ENCODE measurements at regions not wholly inside any gene's neighbourhood (a gene's known extent, or its start where the extent isn't known, plus 50 kb on each side); places are given as distances from the start of the nearest gene placed in this dataset.
"Not testable (repeated sequence)": the region's sequence is repeated elsewhere in the genome, so short reads cannot be mapped to it uniquely, and the experiment has no call there.

DNA sequence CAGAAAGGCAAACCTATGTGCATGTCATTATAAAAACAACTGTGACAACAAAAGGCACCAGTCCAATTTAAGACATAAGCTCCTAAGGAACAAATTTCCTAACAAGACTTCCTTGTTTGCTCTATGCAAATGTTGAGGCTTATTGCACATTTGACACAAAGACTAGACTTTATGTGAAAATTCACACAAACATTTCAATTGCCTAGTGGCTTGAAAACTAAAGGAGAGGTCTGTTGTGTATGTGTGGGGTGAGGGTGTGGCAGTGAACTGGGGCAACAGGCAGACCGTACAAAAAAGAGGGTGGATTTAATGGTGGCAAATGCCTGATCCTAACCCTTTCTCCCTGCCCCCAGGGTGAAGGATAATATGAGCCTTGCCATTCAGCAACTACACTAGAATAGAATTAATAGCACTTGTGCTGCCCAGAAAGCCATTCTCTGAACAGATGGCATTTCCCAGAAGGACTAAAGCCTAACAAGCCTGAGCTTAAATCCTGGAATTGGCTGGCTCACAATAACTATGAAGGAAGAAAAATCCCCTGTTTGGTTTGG is 73.9 kb downstream of the GLUL start:
- DNase-seq (peak in 1 of 3 donors; percentile 34), ATAC-seq (peak; percentile 63)
- H3K36me3 ChIP-seq (ENCODE audit: low read depth): peaks cover 3% of the 10 kb centered on the region
- intact Hi-C loops (cut with DNase I, micrococcal nuclease): no loop called here
- H3K9me3 ChIP-seq: no peaks in the 10 kb centered on the region
- no peak overlapping the region for H3K4me3 ChIP-seq
- H3K4me1 ChIP-seq (ENCODE audit: low read depth): peaks cover 26% of the 10 kb centered on the region
- TF ChIP-seq, protein P1, sequence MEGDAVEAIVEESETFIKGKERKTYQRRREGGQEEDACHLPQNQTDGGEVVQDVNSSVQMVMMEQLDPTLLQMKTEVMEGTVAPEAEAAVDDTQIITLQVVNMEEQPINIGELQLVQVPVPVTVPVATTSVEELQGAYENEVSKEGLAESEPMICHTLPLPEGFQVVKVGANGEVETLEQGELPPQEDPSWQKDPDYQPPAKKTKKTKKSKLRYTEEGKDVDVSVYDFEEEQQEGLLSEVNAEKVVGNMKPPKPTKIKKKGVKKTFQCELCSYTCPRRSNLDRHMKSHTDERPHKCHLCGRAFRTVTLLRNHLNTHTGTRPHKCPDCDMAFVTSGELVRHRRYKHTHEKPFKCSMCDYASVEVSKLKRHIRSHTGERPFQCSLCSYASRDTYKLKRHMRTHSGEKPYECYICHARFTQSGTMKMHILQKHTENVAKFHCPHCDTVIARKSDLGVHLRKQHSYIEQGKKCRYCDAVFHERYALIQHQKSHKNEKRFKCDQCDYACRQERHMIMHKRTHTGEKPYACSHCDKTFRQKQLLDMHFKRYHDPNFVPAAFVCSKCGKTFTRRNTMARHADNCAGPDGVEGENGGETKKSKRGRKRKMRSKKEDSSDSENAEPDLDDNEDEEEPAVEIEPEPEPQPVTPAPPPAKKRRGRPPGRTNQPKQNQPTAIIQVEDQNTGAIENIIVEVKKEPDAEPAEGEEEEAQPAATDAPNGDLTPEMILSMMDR (IDR thresholded peaks at IDR 0.05): no peak

DNA sequence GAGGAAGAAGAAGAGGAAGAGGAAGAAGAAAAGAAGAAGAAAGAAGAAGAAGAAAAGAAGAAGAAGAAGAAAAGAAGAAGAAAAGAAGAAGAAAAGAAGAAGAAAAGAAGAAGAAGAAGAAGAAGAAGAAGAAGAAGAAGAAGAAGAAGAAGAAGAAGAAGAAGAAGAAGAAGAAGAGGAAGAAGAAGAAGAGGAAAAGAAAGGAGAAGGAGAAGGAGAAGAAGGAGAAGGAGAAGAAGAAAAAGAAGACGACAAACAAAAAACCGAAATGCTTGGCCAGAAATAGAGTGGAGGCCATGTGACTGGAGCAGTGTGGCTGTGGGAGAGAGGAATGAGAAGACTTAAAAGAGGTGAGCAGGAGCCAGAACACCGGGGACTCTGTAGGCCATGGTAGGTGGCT is 75.1 kb downstream of the GLUL start:
- ATAC-seq; intact Hi-C loops (cut with DNase I, micrococcal nuclease); H3K4me3 ChIP-seq; DNase-seq; H3K36me3 ChIP-seq (ENCODE audit: low read depth); H3K9me3 ChIP-seq: not testable (repeated sequence)
- H3K4me1 ChIP-seq (ENCODE audit: low read depth): peaks cover 26% of the 10 kb centered on the region

DNA sequence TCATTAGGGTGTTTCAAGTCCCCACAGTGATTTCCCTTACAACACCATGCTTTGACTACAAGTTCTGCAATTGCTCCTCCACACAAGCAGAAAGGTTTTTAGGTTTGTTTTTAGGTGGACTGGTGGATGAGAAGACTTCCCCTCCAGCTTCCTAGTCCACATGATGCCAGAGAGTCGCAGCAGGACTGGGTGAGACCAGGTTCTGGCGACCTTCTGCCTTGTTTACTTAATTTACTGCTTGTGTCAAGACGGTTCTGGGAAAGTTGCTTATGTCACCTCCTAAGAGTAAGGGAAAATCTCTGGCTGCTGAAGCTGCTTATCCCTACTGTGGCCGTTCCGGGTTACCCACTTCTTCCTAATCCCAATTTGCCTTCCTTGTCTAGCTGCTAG is 76.4 kb downstream of the GLUL start:
- Histone ChIP-seq H3K4me3 (no peak overlapping the region), H3K4me1 (ENCODE audit: low read depth) (peaks cover 26% of the 10 kb centered on the region), H3K36me3 (ENCODE audit: low read depth) (peaks cover 3% of the 10 kb centered on the region), H3K9me3 (no peaks in the 10 kb centered on the region)
- DNase-seq (peak; percentile 55 to 74 (median 57)), ATAC-seq (peak; percentile 92)
- intact Hi-C loops (cut with DNase I, micrococcal nuclease): no loop called here
- TF ChIP-seq, protein P1 (IDR thresholded peaks at IDR 0.05): no peak

DNA sequence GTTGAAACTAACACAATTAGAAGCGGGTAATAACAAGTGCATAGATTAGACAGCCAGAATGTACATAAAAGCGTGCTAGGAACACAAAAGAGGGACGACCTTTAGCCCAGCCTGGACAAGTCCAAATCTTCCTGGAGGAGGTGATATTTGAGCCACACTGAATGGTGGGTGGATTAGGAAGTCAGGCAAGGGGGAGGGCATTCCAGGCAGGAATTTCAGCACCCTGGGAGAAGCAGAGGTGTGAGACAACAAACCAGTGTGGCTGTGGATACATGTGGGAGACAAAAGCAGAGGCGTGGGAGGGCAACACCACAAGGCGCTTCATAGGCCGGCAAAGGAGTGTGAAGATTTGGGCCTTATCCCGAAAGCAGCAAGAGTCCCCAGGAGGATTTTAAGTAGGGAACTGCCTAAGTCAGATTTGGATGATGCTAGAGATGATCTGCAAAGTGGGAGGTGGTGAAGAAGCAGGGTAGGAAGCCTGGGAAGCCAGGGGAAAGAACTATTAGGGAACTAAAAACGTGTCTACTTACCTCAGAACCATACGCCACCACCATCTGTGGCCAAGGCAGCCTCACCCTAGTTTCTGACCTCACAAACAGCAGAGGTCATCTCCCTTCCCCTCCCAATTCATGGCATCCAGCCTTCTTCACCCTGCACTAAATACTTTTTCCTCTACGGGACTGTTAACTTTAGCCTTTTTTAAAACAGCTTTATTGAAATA is 81.8 kb downstream of the GLUL start:
- H3K4me3 ChIP-seq: no peak overlapping the region
- no peaks in the 10 kb centered on the region for H3K9me3 ChIP-seq
- intact Hi-C loops (cut with DNase I, micrococcal nuclease): loop anchor here in 1 of 2 donors (10.0 kb wide), 1 partner anchor 85 kb away; the partner anchor contains the start of gene GLUL
- no peaks in the 10 kb centered on the region for H3K36me3 ChIP-seq (ENCODE audit: low read depth)
- TF ChIP-seq, protein P1 (IDR thresholded peaks at IDR 0.05): no peak
- peak; percentile 79 for ATAC-seq
- no peak for DNase-seq
- peaks cover 7% of the 10 kb centered on the region for H3K4me1 ChIP-seq (ENCODE audit: low read depth)

DNA sequence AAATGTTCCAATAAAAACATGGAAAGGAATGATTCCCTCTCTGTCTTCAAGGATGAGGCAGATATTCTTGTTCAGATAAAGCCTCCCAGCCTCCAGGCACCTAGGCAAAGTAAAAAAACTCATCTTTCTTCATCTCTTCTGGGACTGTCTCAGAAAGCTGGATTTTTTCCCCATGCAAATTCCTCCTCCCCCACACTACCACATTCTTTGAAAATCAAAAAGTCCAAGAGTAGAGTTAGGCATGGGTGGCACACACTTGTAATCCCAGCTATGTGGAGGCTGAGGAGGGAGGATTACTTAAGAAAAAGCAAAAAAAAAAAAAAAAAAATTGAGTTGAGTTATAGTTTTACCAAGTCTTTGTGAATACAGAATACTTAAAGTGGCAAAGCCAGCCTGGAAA is 82.8 kb downstream of the GLUL start:
- no peak for DNase-seq
- Histone ChIP-seq H3K4me3 (no peak overlapping the region), H3K9me3 (no peaks in the 10 kb centered on the region), H3K36me3 (ENCODE audit: low read depth) (no peaks in the 10 kb centered on the region), H3K4me1 (ENCODE audit: low read depth) (peaks cover 2% of the 10 kb centered on the region)
- intact Hi-C loops (cut with DNase I, micrococcal nuclease): loop anchor here in 1 of 2 donors (10.0 kb wide), 1 partner anchor 86 kb away; the partner anchor contains the start of gene GLUL
- TF ChIP-seq, protein P1 (IDR thresholded peaks at IDR 0.05): no peak
- ATAC-seq: no peak

DNA sequence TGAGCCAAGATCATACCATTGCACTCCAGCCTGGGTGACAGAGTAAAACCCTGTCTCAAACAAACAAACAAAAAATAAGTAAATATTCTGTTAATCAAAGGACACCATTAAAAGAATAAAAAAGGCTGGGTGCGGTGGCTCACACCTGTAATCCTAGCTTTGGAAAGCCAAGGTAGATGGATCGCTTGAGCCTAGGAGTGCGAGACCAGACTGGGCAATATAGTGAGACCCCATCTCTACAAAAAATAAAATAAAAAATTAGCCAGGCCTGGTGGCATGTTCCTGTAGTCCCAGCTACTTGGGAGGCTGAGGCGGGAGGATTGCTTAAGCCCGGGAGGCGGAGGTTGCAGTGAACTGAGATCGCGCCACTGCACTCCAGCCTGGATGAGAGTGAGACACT is 84.1 kb downstream of the GLUL start:
- not testable (repeated sequence) for H3K4me1 ChIP-seq (ENCODE audit: low read depth); H3K36me3 ChIP-seq (ENCODE audit: low read depth); H3K9me3 ChIP-seq; DNase-seq; ATAC-seq; H3K4me3 ChIP-seq
- intact Hi-C loops (cut with DNase I, micrococcal nuclease): loop anchor here in 1 of 2 donors (10.0 kb wide), 1 partner anchor 87 kb away; the partner anchor contains the start of gene GLUL
